ENCODE measurements at regions not wholly inside any gene's neighbourhood (a gene's known extent, or its start where the extent isn't known, plus 50 kb on each side); places are given as distances from the start of the nearest gene placed in this dataset.
"Not testable (repeated sequence)": the region's sequence is repeated elsewhere in the genome, so short reads cannot be mapped to it uniquely, and the experiment has no call there.

DNA sequence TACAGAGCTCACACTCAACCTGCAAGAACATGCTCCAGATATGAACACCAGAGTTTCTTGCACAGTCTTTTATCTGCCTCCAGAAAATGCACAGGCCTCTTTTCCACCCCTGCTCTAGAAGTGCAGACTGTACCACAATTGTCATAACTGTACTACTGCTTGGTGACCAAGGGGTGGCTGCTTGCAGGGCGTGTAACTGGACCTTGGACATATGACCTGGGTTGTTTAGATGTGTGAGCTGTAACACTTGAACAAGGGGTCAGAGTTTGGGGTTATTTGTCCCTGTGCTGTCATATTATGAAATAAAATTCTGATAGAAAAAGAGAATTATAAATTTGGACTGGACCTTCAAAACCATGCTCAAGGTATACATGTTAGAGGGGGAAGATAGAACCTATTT lies 1185.5 kb downstream of the FAM181B start:
- Histone ChIP-seq H3K36me3 (no peaks in the 10 kb centered on the region), H3K9me3 (ENCODE audit: low read depth) (no peaks in the 10 kb centered on the region), H3K4me3 (no peak overlapping the region), H3K4me1 (ENCODE audit: low read depth) (peaks cover 9% of the 10 kb centered on the region), H3K27me3 (no peaks in the 10 kb centered on the region), H3K27ac (no peak overlapping the region)
- TF ChIP-seq, protein P1, sequence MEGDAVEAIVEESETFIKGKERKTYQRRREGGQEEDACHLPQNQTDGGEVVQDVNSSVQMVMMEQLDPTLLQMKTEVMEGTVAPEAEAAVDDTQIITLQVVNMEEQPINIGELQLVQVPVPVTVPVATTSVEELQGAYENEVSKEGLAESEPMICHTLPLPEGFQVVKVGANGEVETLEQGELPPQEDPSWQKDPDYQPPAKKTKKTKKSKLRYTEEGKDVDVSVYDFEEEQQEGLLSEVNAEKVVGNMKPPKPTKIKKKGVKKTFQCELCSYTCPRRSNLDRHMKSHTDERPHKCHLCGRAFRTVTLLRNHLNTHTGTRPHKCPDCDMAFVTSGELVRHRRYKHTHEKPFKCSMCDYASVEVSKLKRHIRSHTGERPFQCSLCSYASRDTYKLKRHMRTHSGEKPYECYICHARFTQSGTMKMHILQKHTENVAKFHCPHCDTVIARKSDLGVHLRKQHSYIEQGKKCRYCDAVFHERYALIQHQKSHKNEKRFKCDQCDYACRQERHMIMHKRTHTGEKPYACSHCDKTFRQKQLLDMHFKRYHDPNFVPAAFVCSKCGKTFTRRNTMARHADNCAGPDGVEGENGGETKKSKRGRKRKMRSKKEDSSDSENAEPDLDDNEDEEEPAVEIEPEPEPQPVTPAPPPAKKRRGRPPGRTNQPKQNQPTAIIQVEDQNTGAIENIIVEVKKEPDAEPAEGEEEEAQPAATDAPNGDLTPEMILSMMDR (IDR thresholded peaks at IDR 0.05; ENCODE audit: low read depth, low read length), result no peak
- DNase-seq (ENCODE audit: low read depth in 1 of 2, low spot score in 1 of 2), result no peak

DNA sequence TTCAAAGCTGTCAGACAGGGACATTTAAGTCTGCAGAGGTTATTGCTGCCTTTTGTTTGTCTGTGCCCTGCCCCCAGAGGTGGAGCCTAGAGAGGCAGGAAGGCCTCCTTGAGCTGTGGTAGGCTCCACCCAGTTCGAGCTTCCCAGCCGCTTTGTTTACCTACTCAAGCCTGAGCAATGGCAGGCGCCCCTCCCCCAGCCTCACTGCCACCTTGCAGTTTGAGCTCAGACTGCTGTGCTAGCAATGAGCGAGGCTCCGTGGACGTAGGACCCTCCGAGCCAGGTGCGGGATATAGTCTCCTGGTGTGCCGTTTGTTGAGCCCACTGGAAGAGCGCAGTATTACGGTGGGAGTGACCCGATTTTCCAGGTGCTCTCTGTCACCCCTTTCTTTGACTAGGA lies 1193.9 kb downstream of the FAM181B start:
- not testable (repeated sequence) for H3K36me3 ChIP-seq; DNase-seq (ENCODE audit: low read depth in 1 of 2, low spot score in 1 of 2); H3K27ac ChIP-seq; H3K27me3 ChIP-seq; H3K4me1 ChIP-seq (ENCODE audit: low read depth); H3K4me3 ChIP-seq; H3K9me3 ChIP-seq (ENCODE audit: low read depth)

DNA sequence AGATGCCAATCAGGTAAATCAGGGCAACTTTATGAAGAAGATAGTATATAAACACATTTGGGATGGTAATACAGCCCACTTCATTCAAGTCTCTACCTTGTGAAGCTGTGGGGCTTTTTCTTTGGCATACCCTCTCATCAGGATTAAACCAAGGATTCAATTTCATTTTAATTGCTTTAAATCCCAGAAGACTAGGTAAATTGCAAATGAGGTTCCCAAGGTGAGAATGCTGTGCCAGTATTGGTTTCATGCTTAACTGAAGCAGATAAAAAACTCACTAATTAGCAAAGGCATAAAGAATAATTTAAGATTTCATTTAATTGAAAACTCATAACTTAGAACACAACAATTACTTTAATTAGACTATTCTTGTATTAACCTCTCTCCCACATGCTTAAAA lies 1218.1 kb downstream of the FAM181B start:
- H3K27me3 ChIP-seq, result no peaks in the 10 kb centered on the region
- no peaks in the 10 kb centered on the region for H3K36me3 ChIP-seq
- H3K4me3 ChIP-seq, result no peak overlapping the region
- no peak overlapping the region for H3K27ac ChIP-seq
- no peaks in the 10 kb centered on the region for H3K4me1 ChIP-seq (ENCODE audit: low read depth)
- TF ChIP-seq, protein P1 (IDR thresholded peaks at IDR 0.05; ENCODE audit: low read depth, low read length), result no peak
- H3K9me3 ChIP-seq (ENCODE audit: low read depth), result no peaks in the 10 kb centered on the region
- DNase-seq (ENCODE audit: low read depth in 1 of 2, low spot score in 1 of 2), result no peak

DNA sequence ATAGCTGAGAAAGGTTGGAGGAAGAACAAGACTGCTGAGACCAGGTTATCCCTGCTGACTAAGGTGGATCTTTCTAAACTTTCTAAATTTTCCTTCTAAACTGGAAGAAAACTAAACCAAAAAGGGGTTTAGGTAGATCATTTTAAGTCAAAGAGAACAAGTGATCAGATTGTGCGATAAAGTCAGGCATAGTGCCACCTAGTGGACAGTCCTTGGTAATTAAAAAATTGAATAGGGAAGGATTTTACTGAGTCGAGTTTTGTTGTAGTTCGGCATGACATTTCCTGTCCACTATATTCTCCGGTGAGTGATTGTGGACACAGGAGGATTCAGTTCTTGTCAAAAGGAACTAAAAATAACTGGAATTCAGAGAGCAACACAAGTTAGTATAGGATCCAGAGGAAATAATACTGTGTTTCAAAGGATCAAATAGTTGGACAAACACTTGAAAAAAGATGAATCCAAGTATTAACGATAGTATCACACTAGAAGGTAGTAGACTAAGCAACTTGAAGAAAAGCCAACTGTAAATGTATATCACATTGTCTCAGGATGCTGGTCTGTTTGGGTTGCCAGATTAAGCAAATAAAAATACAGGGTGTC lies 1236.4 kb downstream of the FAM181B start:
- Histone ChIP-seq H3K27me3 (no peaks in the 10 kb centered on the region), H3K27ac (no peak overlapping the region), H3K4me1 (ENCODE audit: low read depth) (no peaks in the 10 kb centered on the region), H3K36me3 (no peaks in the 10 kb centered on the region), H3K9me3 (ENCODE audit: low read depth) (no peaks in the 10 kb centered on the region), H3K4me3 (no peak overlapping the region)
- TF ChIP-seq, protein P1 (IDR thresholded peaks at IDR 0.05; ENCODE audit: low read depth, low read length), result peak; percentile 47
- DNase-seq (ENCODE audit: low read depth in 1 of 2, low spot score in 1 of 2), result peak; percentile 27 to 52

DNA sequence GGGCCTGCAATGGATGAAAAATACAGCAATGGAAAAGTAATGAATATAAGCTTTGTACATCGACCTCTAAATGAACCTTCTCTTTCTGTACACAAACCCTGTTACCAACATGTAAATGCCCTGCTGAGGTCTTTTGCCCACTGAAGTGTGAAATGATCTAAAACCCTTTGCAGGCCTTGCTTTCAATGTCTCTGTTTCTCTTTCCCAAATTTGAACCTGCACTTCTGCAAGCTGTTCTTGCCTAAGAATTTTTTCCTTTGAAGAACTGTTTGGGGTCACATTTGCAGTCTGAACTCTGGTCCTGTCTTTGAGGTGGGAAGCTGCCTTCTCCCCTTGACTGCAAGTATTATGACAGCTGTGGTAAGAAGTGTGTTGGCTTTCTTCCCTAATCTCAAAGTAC lies 1237.1 kb downstream of the FAM181B start:
- Histone ChIP-seq H3K9me3 (ENCODE audit: low read depth) (no peaks in the 10 kb centered on the region), H3K27me3 (no peaks in the 10 kb centered on the region), H3K27ac (no peak overlapping the region), H3K4me3 (no peak overlapping the region), H3K4me1 (ENCODE audit: low read depth) (no peaks in the 10 kb centered on the region), H3K36me3 (no peaks in the 10 kb centered on the region)
- TF ChIP-seq, protein P1 (IDR thresholded peaks at IDR 0.05; ENCODE audit: low read depth, low read length), result no peak
- DNase-seq (ENCODE audit: low read depth in 1 of 2, low spot score in 1 of 2), result no peak

DNA sequence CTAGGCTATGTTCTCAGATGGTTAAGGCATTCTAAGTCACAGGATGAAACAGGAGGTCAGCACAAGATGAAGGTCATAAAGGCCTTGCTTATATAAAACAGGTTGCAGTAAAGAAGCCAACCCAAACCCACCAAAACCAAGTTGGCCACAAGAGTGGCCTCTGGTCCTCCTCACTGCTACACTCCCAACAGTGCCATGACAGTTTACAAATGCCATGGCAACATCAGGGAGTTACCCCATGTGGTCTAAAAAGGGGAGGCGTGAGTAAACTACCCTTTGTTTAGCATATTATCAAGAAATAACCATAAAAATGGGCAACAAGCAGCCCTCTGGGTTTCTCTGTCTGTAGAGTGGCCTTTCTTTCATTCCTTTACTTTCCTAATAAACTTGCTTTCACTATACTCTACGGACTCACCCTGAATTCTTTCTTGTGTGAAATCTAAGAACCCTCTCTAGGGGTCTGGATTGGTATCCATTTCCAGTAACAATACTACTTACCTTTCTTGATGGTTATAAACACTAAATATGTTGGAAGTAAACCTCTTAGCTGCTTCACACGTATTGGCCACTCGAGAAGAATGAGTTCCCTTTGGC lies 1237.9 kb downstream of the FAM181B start:
- Histone ChIP-seq H3K9me3 (ENCODE audit: low read depth) (no peaks in the 10 kb centered on the region), H3K27ac (no peak overlapping the region), H3K4me3 (no peak overlapping the region), H3K27me3 (no peaks in the 10 kb centered on the region), H3K36me3 (no peaks in the 10 kb centered on the region), H3K4me1 (ENCODE audit: low read depth) (no peaks in the 10 kb centered on the region)
- DNase-seq (ENCODE audit: low read depth in 1 of 2, low spot score in 1 of 2), result no peak
- TF ChIP-seq, protein P1 (IDR thresholded peaks at IDR 0.05; ENCODE audit: low read depth, low read length), result no peak
